HL-60 (cell line): ENCODE measurements at regions not wholly inside any gene's neighbourhood (a gene's known extent, or its start where the extent isn't known, plus 50 kb on each side); places are given as distances from the start of the nearest gene placed in this dataset.

Experiments
- GABPA ChIP-seq: IDR thresholded peaks from 2 replicates; pipeline ENCODE4 v1.6.1; 2012; ENCODE audit warnings: low read depth
- POLR2AphosphoS5 ChIP-seq: IDR thresholded peaks from 2 replicates; pipeline ENCODE4 v1.6.1; 2012; ENCODE audit warnings: low read depth
- TF ChIP-seq, protein P1 (sequence below): IDR thresholded peaks from one replicate; pipeline ENCODE4 v1.5.1; 2011; ENCODE audit warnings: low read length, control low read depth, inconsistent platforms; ENCODE audit not compliant: insufficient read depth

DNA sequence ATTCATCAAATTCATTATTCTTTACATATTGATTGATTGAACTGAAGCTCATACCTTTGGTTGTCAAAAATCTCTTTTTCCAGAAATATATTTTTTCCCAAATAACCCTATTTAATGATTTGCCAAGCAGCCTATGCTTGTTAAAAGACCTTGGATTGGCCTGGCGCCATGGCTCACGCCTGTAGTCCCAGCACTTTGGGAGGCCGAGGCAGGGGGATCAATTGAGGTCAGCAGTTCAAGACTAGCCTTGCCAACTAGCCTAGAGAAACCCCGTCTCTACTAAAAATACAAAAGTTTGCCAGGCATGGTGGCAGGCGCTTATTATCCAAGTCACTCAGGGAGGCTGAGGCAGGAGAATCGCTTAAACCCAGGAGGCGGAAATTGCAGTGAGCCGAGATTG, 165.1 kb upstream of the MGAT4C start:
- TF ChIP-seq, protein P1, sequence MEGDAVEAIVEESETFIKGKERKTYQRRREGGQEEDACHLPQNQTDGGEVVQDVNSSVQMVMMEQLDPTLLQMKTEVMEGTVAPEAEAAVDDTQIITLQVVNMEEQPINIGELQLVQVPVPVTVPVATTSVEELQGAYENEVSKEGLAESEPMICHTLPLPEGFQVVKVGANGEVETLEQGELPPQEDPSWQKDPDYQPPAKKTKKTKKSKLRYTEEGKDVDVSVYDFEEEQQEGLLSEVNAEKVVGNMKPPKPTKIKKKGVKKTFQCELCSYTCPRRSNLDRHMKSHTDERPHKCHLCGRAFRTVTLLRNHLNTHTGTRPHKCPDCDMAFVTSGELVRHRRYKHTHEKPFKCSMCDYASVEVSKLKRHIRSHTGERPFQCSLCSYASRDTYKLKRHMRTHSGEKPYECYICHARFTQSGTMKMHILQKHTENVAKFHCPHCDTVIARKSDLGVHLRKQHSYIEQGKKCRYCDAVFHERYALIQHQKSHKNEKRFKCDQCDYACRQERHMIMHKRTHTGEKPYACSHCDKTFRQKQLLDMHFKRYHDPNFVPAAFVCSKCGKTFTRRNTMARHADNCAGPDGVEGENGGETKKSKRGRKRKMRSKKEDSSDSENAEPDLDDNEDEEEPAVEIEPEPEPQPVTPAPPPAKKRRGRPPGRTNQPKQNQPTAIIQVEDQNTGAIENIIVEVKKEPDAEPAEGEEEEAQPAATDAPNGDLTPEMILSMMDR: no peak
- TF ChIP-seq GABPA (no peak), POLR2AphosphoS5 (no peak)
